HCT116 (cell line): ENCODE measurements at regions not wholly inside any gene's neighbourhood (a gene's known extent, or its start where the extent isn't known, plus 50 kb on each side); places are given as distances from the start of the nearest gene placed in this dataset.
A peak's percentile ranks its signal among the peaks of the same experiment; 100 is the strongest.

Experiments
- ATAC-seq: fragments of 200-7000 bp; cut with Tn5 transposase; 2 replicates; pipeline ENCODE4 v1.9.1; 2020; ENCODE audit warnings: mild to moderate bottlenecking, moderate library complexity
- BruUV-seq: library from RNA; stranded (reverse); fragments of 400-500 nt; replicated peaks from 2 replicates; lab custom pipeline; 2021; lab: Mats Ljungman, UMichigan
- CTCF ChIA-PET: fragments of 300-600 bp; sonication (Branson Sonifier 250); formaldehyde crosslinking; loops from one replicate; lab custom pipeline; 2021; ENCODE audit warnings: antibody characterized with exemption; lab: Charles Lee
- POLR2A ChIA-PET: fragments of 300-600, 350-600 bp; sonication (Branson Sonifier 250); formaldehyde crosslinking; loops from one replicate; lab custom pipeline; 2021; ENCODE audit warnings: antibody characterized with exemption; lab: Charles Lee
- RAD21 ChIA-PET, 2 experiments: fragments of 300-600 bp; sonication (Branson Sonifier 250); formaldehyde crosslinking; loops; one replicate each; lab custom pipeline; 2023; ENCODE audit warnings: low total read pairs in 2 of 2; ENCODE audit not compliant: uncharacterized antibody in 2 of 2, unreplicated experiment in 2 of 2, low non-redundant PET in 1 of 2; lab: Charles Lee
- DNase-seq: peaks from one replicate; pipeline ENCODE4 v3.0.0-alpha.2; 2010; ENCODE audit warnings: low read depth, low spot score
- H2AFZ ChIP-seq: fragments of 200-600 bp; shearing (Covaris generic), sonication (generic); 2 replicates; pipeline ENCODE4 v1.6.1; 2017; ENCODE audit warnings: low read depth, mixed run types, mixed read lengths, antibody characterized with exemption, low read length; ENCODE audit not compliant: poor library complexity, severe bottlenecking
- H3K27ac ChIP-seq: 2 replicates; pipeline ENCODE4 v1.5.1; 2012; ENCODE audit warnings: low read depth, low read length
- H3K27me3 ChIP-seq: fragments of 200-600 bp; sonication (generic); 2 replicates; pipeline ENCODE4 v1.6.1; 2016; ENCODE audit warnings: mixed run types, low read length, mixed read lengths; ENCODE audit not compliant: insufficient read depth
- H3K36me3 ChIP-seq, 2 experiments: fragments of 200-500 bp in 1 of 2; fragments of 200-600 bp in 1 of 2; sonication (Bioruptor generic) in 1 of 2; sonication (generic) in 1 of 2; 2 replicates each; pipeline versions ENCODE4 v1.5.1 to v1.6.1; 2014 to 2016; ENCODE audit warnings: low read length in 2 of 2, inconsistent platforms in 1 of 2, mixed read lengths in 1 of 2, mixed run types in 1 of 2; ENCODE audit not compliant: insufficient read depth in 2 of 2, control insufficient read depth in 1 of 2
- H3K4me1 ChIP-seq, 2 experiments: fragments of 200-600 bp in 1 of 2; sonication (generic) in 1 of 2; 2 replicates each; pipeline versions ENCODE4 v1.5.1 to v1.6.1; 2012 to 2017; ENCODE audit warnings: low read length in 2 of 2, inconsistent platforms in 1 of 2, mild to moderate bottlenecking in 1 of 2, mixed read lengths in 1 of 2, mixed run types in 1 of 2, moderate library complexity in 1 of 2; ENCODE audit not compliant: insufficient read depth in 2 of 2, control insufficient read depth in 1 of 2
- H3K4me2 ChIP-seq: fragments of 200-600 bp; sonication (generic); 2 replicates; pipeline ENCODE4 v1.6.1; 2017; ENCODE audit warnings: mixed run types, low read length, mixed read lengths
- H3K4me3 ChIP-seq, 2 experiments: fragments of 200-600 bp in 1 of 2; sonication (generic) in 1 of 2; replicated peaks in 1 of 2; 2 replicates each; pipeline ENCODE4 v1.5.1; 2011 to 2016; ENCODE audit warnings: low read length in 2 of 2, control low read depth in 1 of 2, low read depth in 1 of 2, mild to moderate bottlenecking in 1 of 2, mixed read lengths in 1 of 2, mixed run types in 1 of 2
- H3K79me2 ChIP-seq: fragments of 200-600 bp; sonication (generic); 2 replicates; pipeline ENCODE4 v1.6.1; 2017; ENCODE audit warnings: mild to moderate bottlenecking, mixed run types, low read length, moderate library complexity, mixed read lengths; ENCODE audit not compliant: insufficient read depth
- H3K9ac ChIP-seq: fragments of 200-600 bp; sonication (generic); 2 replicates; pipeline ENCODE4 v1.6.1; 2016; ENCODE audit warnings: low read length, mixed read lengths
- H3K9me2 ChIP-seq: fragments of 200-600 bp; sonication (generic), shearing (Covaris generic); 2 replicates; pipeline ENCODE4 v1.6.1; 2017; ENCODE audit warnings: mixed run types, mild to moderate bottlenecking, moderate library complexity; ENCODE audit not compliant: insufficient read depth
- H3K9me3 ChIP-seq, 2 experiments: fragments of 200-500 bp in 1 of 2; fragments of 200-600 bp in 1 of 2; sonication (Bioruptor generic) in 1 of 2; sonication (generic) in 1 of 2; 2 replicates each; pipeline ENCODE4 v1.6.1; 2014 to 2017; ENCODE audit warnings: low read length in 2 of 2, mixed read lengths in 2 of 2, inconsistent platforms in 1 of 2, low read depth in 1 of 2, mild to moderate bottlenecking in 1 of 2, mixed run types in 1 of 2, moderate library complexity in 1 of 2; ENCODE audit not compliant: control insufficient read depth in 1 of 2, insufficient read depth in 1 of 2
- H4K20me1 ChIP-seq: fragments of 200-600 bp; sonication (generic), shearing (Covaris generic); 2 replicates; pipeline ENCODE4 v1.6.1; 2017; ENCODE audit warnings: mixed run types, mild to moderate bottlenecking, moderate library complexity; ENCODE audit not compliant: insufficient read depth
- EGR1 ChIP-seq: IDR thresholded peaks from 2 replicates; pipeline ENCODE4 v1.6.1; 2012; ENCODE audit warnings: low read depth
- ELF1 ChIP-seq: IDR thresholded peaks from 2 replicates; pipeline ENCODE4 v1.6.1; 2012; ENCODE audit warnings: low read depth, borderline replicate concordance
- EZH2 ChIP-seq: fragments of 200-600 bp; sonication (generic); IDR thresholded peaks from 2 replicates; pipeline ENCODE4 v1.6.1; 2017; ENCODE audit warnings: antibody characterized with exemption, mixed run types
- EZH2phosphoT487 ChIP-seq: fragments of 200-600 bp; IDR thresholded peaks from 2 replicates; pipeline ENCODE4 v1.6.1; 2018; ENCODE audit warnings: antibody characterized with exemption, borderline replicate concordance
- POLR2A ChIP-seq: IDR thresholded peaks from 2 replicates; pipeline ENCODE4 v1.7.0; 2011; ENCODE audit warnings: borderline replicate concordance; ENCODE audit not compliant: insufficient read depth, insufficient read length; ENCODE audit errors: extremely low read depth
- RAD21 ChIP-seq: IDR thresholded peaks from 2 replicates; pipeline ENCODE4 v1.6.1; 2012; ENCODE audit warnings: low read depth, mild to moderate bottlenecking
- SIN3A ChIP-seq: IDR thresholded peaks from 2 replicates; pipeline ENCODE4 v1.6.1; 2012; ENCODE audit warnings: low read depth
- SP1 ChIP-seq: IDR thresholded peaks from 2 replicates; pipeline ENCODE4 v1.6.1; 2012; ENCODE audit warnings: low read depth
- SRF ChIP-seq: IDR thresholded peaks from 2 replicates; pipeline ENCODE4 v1.6.1; 2012; ENCODE audit warnings: low read depth
- TCF7L2 ChIP-seq: IDR thresholded peaks from 2 replicates; pipeline ENCODE4 v1.7.0; 2011; ENCODE audit warnings: borderline replicate concordance, inconsistent platforms; ENCODE audit not compliant: insufficient read depth, insufficient read length; ENCODE audit errors: extremely low read depth
- ZFX ChIP-seq: fragments of 450-650 bp; IDR thresholded peaks from 2 replicates; pipeline ENCODE4 v1.6.1; 2017
- intact Hi-C: fragments of 100-400 bp; cut with micrococcal nuclease; formaldehyde crosslinking; loops from 2 replicates; pipeline ENCODE4 v1.10.0; 2022
- TF ChIP-seq, protein P1 (sequence below), 3 experiments: fragments of 200-600 bp in 1 of 3; sonication (generic) in 1 of 3; IDR thresholded peaks in 2 of 3; conservative IDR thresholded peaks in 1 of 3; 2 replicates each; pipeline ENCODE4 v1.5.1; 2012 to 2017; ENCODE audit warnings: low read depth in 2 of 3, low read length in 2 of 3, antibody characterized with exemption in 1 of 3, borderline replicate concordance in 1 of 3, control low read depth in 1 of 3, mild to moderate bottlenecking in 1 of 3, mixed read lengths in 1 of 3, mixed run types in 1 of 3, moderate library complexity in 1 of 3; ENCODE audit not compliant: insufficient read depth in 1 of 3
- TF ChIP-seq, protein P2 (sequence below): IDR thresholded peaks from 2 replicates; pipeline ENCODE4 v1.6.1; 2012
- TF ChIP-seq, protein P3 (sequence below): IDR thresholded peaks from 2 replicates; pipeline ENCODE4 v1.6.1; 2012

DNA sequence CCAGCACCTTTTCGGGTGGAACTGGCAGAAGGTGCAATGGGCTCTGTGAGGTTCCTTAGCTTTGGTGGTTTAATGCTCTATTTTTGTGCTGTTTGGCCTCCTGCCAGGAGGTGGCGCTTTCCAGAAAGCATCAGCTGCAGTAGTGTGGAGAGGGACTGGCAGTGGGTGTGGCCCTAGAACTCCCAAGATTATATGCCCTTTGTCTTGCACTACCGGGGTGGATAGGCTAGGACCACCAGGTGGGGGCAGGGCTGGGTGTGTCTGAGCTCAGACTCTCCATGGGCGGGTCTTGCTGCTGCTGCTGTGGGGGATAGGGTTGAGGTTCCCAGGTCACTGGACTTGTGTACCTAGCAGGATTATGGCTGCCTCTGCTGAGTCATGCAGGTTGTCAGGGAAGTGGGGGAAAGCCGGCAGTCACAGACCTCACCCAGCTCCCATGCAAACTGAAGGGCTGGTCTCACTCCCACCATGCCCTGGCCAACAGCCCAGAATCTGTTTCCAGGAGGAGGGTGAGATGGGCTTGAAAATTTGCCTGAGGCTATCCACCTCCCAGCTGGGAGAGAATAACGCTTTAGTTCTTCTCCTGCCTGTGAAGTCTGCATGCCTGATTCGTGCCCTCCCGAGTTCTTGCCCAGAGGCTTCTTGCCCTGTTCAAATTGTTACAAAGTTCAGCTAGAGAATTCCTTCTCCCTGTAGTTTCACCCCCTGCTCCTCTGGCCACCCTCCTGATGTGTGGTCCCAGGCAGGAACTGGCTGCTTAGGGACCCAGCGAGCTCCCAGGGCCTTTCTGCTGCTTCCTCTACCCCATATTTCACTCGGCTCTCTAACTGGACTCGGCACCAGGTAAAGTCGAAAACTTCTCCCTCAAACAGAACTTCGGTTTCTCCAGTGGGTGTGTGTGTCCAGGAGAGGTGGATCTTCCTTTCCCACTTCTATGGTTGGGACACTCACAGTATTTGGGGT is 76.5 kb upstream of the BTG3 start:
- Histone ChIP-seq H4K20me1 (no peaks in the 10 kb centered on the region), H3K4me1 (peaks cover 4 to 11% of the 10 kb centered on the region in 2 experiments), H3K9me3 (no peaks in the 10 kb centered on the region), H3K79me2 (no peaks in the 10 kb centered on the region), H3K9me2 (no peaks in the 10 kb centered on the region), H3K36me3 (no peaks in the 10 kb centered on the region), H3K4me3 (peak overlapping the region; percentile 11 to 34; a peak in 3 of 4 replicates), H2AFZ (no peak overlapping the region), H3K4me2 (peak overlapping the region; percentile 52), H3K27me3 (no peaks in the 10 kb centered on the region), H3K27ac (peak overlapping the region; percentile 43; the same call in 1 of the 2 replicates), H3K9ac (no peak overlapping the region)
- ChIA-PET CTCF (interaction anchor here (0.9 to 4.3 kb wide), 5 partner anchors 8 to 236 kb away, joined by 3 to 19 read pairs (median 3); no protein-coding TSS in a partner anchor), RAD21 (no interaction called here), POLR2A (interaction anchor here (1.0 kb wide), 1 partner anchor 129 kb away, joined by 3 read pairs; no protein-coding TSS in a partner anchor)
- DNase-seq = peak; percentile 4
- intact Hi-C loops = no loop called here
- TF ChIP-seq, protein P1, sequence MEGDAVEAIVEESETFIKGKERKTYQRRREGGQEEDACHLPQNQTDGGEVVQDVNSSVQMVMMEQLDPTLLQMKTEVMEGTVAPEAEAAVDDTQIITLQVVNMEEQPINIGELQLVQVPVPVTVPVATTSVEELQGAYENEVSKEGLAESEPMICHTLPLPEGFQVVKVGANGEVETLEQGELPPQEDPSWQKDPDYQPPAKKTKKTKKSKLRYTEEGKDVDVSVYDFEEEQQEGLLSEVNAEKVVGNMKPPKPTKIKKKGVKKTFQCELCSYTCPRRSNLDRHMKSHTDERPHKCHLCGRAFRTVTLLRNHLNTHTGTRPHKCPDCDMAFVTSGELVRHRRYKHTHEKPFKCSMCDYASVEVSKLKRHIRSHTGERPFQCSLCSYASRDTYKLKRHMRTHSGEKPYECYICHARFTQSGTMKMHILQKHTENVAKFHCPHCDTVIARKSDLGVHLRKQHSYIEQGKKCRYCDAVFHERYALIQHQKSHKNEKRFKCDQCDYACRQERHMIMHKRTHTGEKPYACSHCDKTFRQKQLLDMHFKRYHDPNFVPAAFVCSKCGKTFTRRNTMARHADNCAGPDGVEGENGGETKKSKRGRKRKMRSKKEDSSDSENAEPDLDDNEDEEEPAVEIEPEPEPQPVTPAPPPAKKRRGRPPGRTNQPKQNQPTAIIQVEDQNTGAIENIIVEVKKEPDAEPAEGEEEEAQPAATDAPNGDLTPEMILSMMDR (IDR thresholded peaks at IDR 0.05 in 2 of 3, conservative IDR thresholded peaks at IDR 0.05 in 1 of 3; ENCODE audit: borderline replicate concordance in 1 of 3, insufficient read depth in 1 of 3, low read depth in 2 of 3, low read length in 2 of 3) = peak in 2 of 3 experiments; percentile 44 to 59; a peak in 4 of 6 replicates
- TF ChIP-seq SRF (no peak), EZH2 (no peak)
- peak; percentile 69 for ATAC-seq
- BruUV-seq = TSS peak; percentile 52

DNA sequence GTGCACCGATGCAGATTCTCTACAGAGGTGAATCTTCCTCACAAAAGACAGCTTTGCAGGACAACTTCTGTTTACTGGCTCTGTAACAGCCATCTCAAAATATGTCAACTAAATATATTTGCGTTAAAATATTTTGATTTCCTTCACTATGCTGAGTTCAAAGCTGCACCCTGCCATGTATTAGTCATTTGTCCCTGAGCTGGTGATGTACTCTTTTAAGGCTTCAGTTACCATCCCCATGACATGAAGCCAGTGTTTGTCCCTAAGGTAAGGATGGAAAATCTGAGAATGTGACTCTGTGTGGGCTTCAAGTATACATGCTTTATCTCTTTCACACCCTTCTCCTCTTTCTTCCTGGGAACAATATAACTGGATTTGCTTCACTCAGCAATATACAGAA is 70.2 kb upstream of the BTG3 start:
- Histone ChIP-seq H3K9ac (no peak overlapping the region), H4K20me1 (no peaks in the 10 kb centered on the region), H2AFZ (no peak overlapping the region), H3K4me1 (no peaks in the 10 kb centered on the region), H3K9me2 (no peaks in the 10 kb centered on the region), H3K9me3 (no peaks in the 10 kb centered on the region), H3K4me2 (no peak overlapping the region), H3K79me2 (no peaks in the 10 kb centered on the region), H3K27ac (no peak overlapping the region), H3K36me3 (no peaks in the 10 kb centered on the region), H3K27me3 (no peaks in the 10 kb centered on the region), H3K4me3 (no peak overlapping the region)
- BruUV-seq = no TSS peak
- ChIA-PET RAD21 (no interaction called here), POLR2A (no interaction called here), CTCF (interaction anchor here (2.6 kb wide), 1 partner anchor 242 kb away, joined by 14 read pairs; no protein-coding TSS in a partner anchor)
- TF ChIP-seq, protein P2, sequence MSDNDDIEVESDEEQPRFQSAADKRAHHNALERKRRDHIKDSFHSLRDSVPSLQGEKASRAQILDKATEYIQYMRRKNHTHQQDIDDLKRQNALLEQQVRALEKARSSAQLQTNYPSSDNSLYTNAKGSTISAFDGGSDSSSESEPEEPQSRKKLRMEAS = no peak
- no peak for TF ChIP-seq SP1
- TF ChIP-seq, protein P3, sequence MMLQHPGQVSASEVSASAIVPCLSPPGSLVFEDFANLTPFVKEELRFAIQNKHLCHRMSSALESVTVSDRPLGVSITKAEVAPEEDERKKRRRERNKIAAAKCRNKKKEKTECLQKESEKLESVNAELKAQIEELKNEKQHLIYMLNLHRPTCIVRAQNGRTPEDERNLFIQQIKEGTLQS = no peak
- TF ChIP-seq POLR2A = no peak
- no peak for TF ChIP-seq SRF
- no peak for TF ChIP-seq RAD21
- no peak for TF ChIP-seq SIN3A
- TF ChIP-seq ZFX = no peak
- no peak for TF ChIP-seq EZH2phosphoT487
- TF ChIP-seq TCF7L2 = no peak
- TF ChIP-seq EZH2 = no peak
- TF ChIP-seq EGR1 = no peak
- TF ChIP-seq, protein P1 (IDR thresholded peaks at IDR 0.05 in 2 of 3, conservative IDR thresholded peaks at IDR 0.05 in 1 of 3; ENCODE audit: borderline replicate concordance in 1 of 3, insufficient read depth in 1 of 3, low read depth in 2 of 3, low read length in 2 of 3) = no peak
- TF ChIP-seq ELF1 = no peak
- intact Hi-C loops = no loop called here
- ATAC-seq = no peak
- DNase-seq = no peak
